SK-N-SH (cell line): ENCODE measurements at regions not wholly inside any gene's neighbourhood (a gene's known extent, or its start where the extent isn't known, plus 50 kb on each side); places are given as distances from the start of the nearest gene placed in this dataset.

ENCODE experiments used
- CTCF ChIA-PET: fragments of 300-600, 350-600 bp; formaldehyde crosslinking; extraction: SDS; loops from one replicate; lab custom pipeline; 2021; lab: Yijun Ruan, JAX
- POLR2A ChIA-PET: fragments of 350-600 bp; sonication (Branson Sonifier 250); formaldehyde crosslinking; extraction: SDS; loops from one replicate; lab custom pipeline; 2020; ENCODE audit warnings: antibody characterized with exemption, inconsistent platforms; lab: Yijun Ruan, JAX
- DNase-seq: peaks from one replicate; pipeline ENCODE4 v3.0.0; 2012
- H2AFZ ChIP-seq: fragments of 200-600 bp; sonication (generic); 2 replicates; pipeline ENCODE4 v1.8.1; 2016; ENCODE audit warnings: antibody characterized with exemption, mild to moderate bottlenecking, low read depth
- H3F3A ChIP-seq: fragments of 200-600 bp; sonication (generic); replicated peaks from 2 replicates; pipeline ENCODE3; 2016; ENCODE audit warnings: antibody characterized with exemption, mild to moderate bottlenecking; ENCODE audit not compliant: insufficient read depth
- H3K27ac ChIP-seq, 2 experiments: fragments of 200-500 bp in 1 of 2; fragments of 200-600 bp in 1 of 2; sonication (Bioruptor generic) in 1 of 2; sonication (generic), shearing (Covaris generic) in 1 of 2; 2 replicates each; pipeline versions ENCODE4 v1.5.1 to v1.6.1; 2014 to 2016; ENCODE audit warnings: low read depth in 2 of 2, inconsistent platforms in 1 of 2, low read length in 1 of 2, mild to moderate bottlenecking in 1 of 2, mixed read lengths in 1 of 2
- H3K27me3 ChIP-seq: fragments of 200-600 bp; sonication (generic), shearing (Covaris generic); 2 replicates; pipeline ENCODE4 v1.6.1; 2016; ENCODE audit warnings: mixed run types; ENCODE audit not compliant: insufficient read depth
- H3K36me3 ChIP-seq, 2 experiments: fragments of 200-500 bp in 1 of 2; fragments of 200-600 bp in 1 of 2; sonication (Bioruptor generic) in 1 of 2; sonication (generic) in 1 of 2; replicated peaks in 1 of 2; 2 replicates each; pipeline versions ENCODE3 to v1.5.1; 2014 to 2016; ENCODE audit warnings: low read length in 1 of 2, mild to moderate bottlenecking in 1 of 2; ENCODE audit not compliant: insufficient read depth in 2 of 2, control insufficient read depth in 1 of 2
- H3K4me1 ChIP-seq, 2 experiments: fragments of 200-500 bp in 1 of 2; fragments of 200-600 bp in 1 of 2; sonication (Bioruptor generic) in 1 of 2; sonication (generic), shearing (Covaris generic) in 1 of 2; 2 replicates each; pipeline versions ENCODE4 v1.5.1 to v1.6.1; 2014 to 2016; ENCODE audit warnings: low read depth in 1 of 2, low read length in 1 of 2, mixed run types in 1 of 2; ENCODE audit not compliant: insufficient read depth in 2 of 2, control insufficient read depth in 1 of 2
- H3K4me2 ChIP-seq: fragments of 200-600 bp; sonication (generic), shearing (Covaris generic); 2 replicates; pipeline ENCODE4 v1.6.1; 2017; ENCODE audit warnings: mixed run types
- H3K4me3 ChIP-seq, 2 experiments: fragments of 200-500 bp in 1 of 2; fragments of 200-600 bp in 1 of 2; sonication (Bioruptor generic) in 1 of 2; sonication (generic), shearing (Covaris generic) in 1 of 2; 2 replicates each; pipeline versions ENCODE4 v1.5.1 to v1.8.1; 2014 to 2016; ENCODE audit warnings: low read depth in 2 of 2, inconsistent platforms in 1 of 2, low read length in 1 of 2, mild to moderate bottlenecking in 1 of 2, mixed read lengths in 1 of 2, moderate library complexity in 1 of 2
- H3K79me2 ChIP-seq: fragments of 200-600 bp; sonication (generic); 2 replicates; pipeline ENCODE4 v1.8.1; 2017; ENCODE audit warnings: mild to moderate bottlenecking; ENCODE audit not compliant: insufficient read depth
- H3K9ac ChIP-seq: fragments of 200-600 bp; sonication (generic); 2 replicates; pipeline ENCODE4 v1.6.1; 2017; ENCODE audit warnings: mixed run types
- H3K9me2 ChIP-seq: fragments of 200-600 bp; sonication (generic); 2 replicates; pipeline ENCODE4 v1.6.1; 2017; ENCODE audit warnings: mixed run types
- H3K9me3 ChIP-seq: fragments of 200-600 bp; sonication (generic); 2 replicates; pipeline ENCODE4 v1.6.1; 2017; ENCODE audit warnings: mixed run types, mild to moderate bottlenecking, moderate library complexity
- H4K20me1 ChIP-seq: fragments of 200-600 bp; sonication (generic); 2 replicates; pipeline ENCODE4 v1.6.1; 2017; ENCODE audit warnings: mild to moderate bottlenecking, mixed run types; ENCODE audit not compliant: insufficient read depth
- CHD2 ChIP-seq: fragments of 150-350 bp; IDR thresholded peaks from 2 replicates; pipeline ENCODE4 v1.6.1; 2018; ENCODE audit warnings: low read length; ENCODE audit not compliant: partially characterized antibody
- CTCF ChIP-seq: fragments of 200-600 bp; sonication (generic); IDR thresholded peaks from 2 replicates; pipeline ENCODE4 v1.6.1; 2017; ENCODE audit warnings: antibody characterized with exemption, mild to moderate bottlenecking, moderate library complexity
- ELF1 ChIP-seq: IDR thresholded peaks from 2 replicates; pipeline ENCODE4 v1.4.0; 2012
- EP300 ChIP-seq, 2 experiments: IDR thresholded peaks; 2 replicates each; pipeline versions ENCODE4 v1.4.0 to v1.6.1; 2012; ENCODE audit warnings: borderline replicate concordance in 1 of 2, low read depth in 1 of 2, low read length in 1 of 2
- EZH2phosphoT487 ChIP-seq: fragments of 200-600 bp; sonication (generic); IDR thresholded peaks from 2 replicates; pipeline ENCODE4 v1.6.1; 2017; ENCODE audit warnings: low read depth, mixed run types, mild to moderate bottlenecking, antibody characterized with exemption, moderate library complexity, borderline replicate concordance
- JUND ChIP-seq: IDR thresholded peaks from 2 replicates; pipeline ENCODE4 v1.4.0; 2012
- POLR2AphosphoS5 ChIP-seq: IDR thresholded peaks from 2 replicates; pipeline ENCODE4 v1.6.1; 2012; ENCODE audit warnings: low read depth, low read length
- RAD21 ChIP-seq: IDR thresholded peaks from 2 replicates; pipeline ENCODE4 v1.6.1; 2012; ENCODE audit warnings: mild to moderate bottlenecking, low read length
- REST ChIP-seq: IDR thresholded peaks from 2 replicates; pipeline ENCODE4 v1.6.1; 2012; ENCODE audit warnings: mild to moderate bottlenecking, low read depth, low read length, moderate library complexity
- RFX5 ChIP-seq: IDR thresholded peaks from 2 replicates; pipeline ENCODE4 v1.6.1; 2012; ENCODE audit warnings: mild to moderate bottlenecking, improper control_type of control experiment, low read length
- RXRA ChIP-seq: IDR thresholded peaks from 2 replicates; pipeline ENCODE4 v1.4.0; 2012; ENCODE audit warnings: low read depth, mild to moderate bottlenecking, borderline replicate concordance
- SIN3A ChIP-seq: IDR thresholded peaks from 2 replicates; pipeline ENCODE4 v1.6.1; 2012; ENCODE audit warnings: low read depth, mild to moderate bottlenecking, low read length, moderate library complexity, borderline replicate concordance
- SMC3 ChIP-seq: IDR thresholded peaks from 2 replicates; pipeline ENCODE4 v1.6.1; 2012; ENCODE audit warnings: low read depth, low read length, improper control_type of control experiment
- TAF1 ChIP-seq: IDR thresholded peaks from 2 replicates; pipeline ENCODE4 v1.6.1; 2012; ENCODE audit warnings: low read depth, mild to moderate bottlenecking, low read length, moderate library complexity, borderline replicate concordance
- TCF12 ChIP-seq: IDR thresholded peaks from 2 replicates; pipeline ENCODE4 v1.4.0; 2012
- USF1 ChIP-seq: IDR thresholded peaks from 2 replicates; pipeline ENCODE4 v1.4.0; 2012; ENCODE audit warnings: low read depth, borderline replicate concordance
- WGBS: methylation state at CpG from one replicate; pipeline ENCODE4 v1.1.6; 2017; ENCODE audit warnings: low lambda C conversion rate; 5-methylcytosine and 5-hydroxymethylcytosine counted together

- Histone ChIP-seq H4K20me1 (no peaks in the 10 kb centered on the region), H3K79me2 (no peaks in the 10 kb centered on the region), H3K9ac (no peak overlapping the region), H3K4me3 (no peak overlapping the region), H3K27me3 (no peaks in the 10 kb centered on the region), H3K4me2 (no peak overlapping the region), H2AFZ (no peak overlapping the region), H3K36me3 (no peaks in the 10 kb centered on the region), H3K9me3 (no peaks in the 10 kb centered on the region), H3K27ac (no peak overlapping the region), H3K4me1 (peaks cover 6 to 23% of the 10 kb centered on the region in 2 experiments; a peak in 3 of 4 replicates), H3F3A (peaks cover 16% of the 10 kb centered on the region)
- ChIA-PET CTCF (interaction anchor here (1.1 to 1.2 kb wide), 2 partner anchors 67 to 453 kb away, joined by 3 read pairs; no protein-coding TSS in a partner anchor), POLR2A (no interaction called here)
- 80% methylated on average over 1 of the region's 1 CpG for WGBS
- no peak for TF ChIP-seq TCF12
- no peak for TF ChIP-seq SIN3A
- TF ChIP-seq SMC3, result no peak
- TF ChIP-seq RFX5, result no peak
- no peak for TF ChIP-seq RXRA
- no peak for TF ChIP-seq ELF1
- TF ChIP-seq CTCF, result no peak
- TF ChIP-seq USF1, result no peak
- TF ChIP-seq JUND, result no peak
- no peak for TF ChIP-seq CHD2
- TF ChIP-seq RAD21, result no peak
- no peak for TF ChIP-seq TAF1
- TF ChIP-seq EZH2phosphoT487, result no peak
- TF ChIP-seq POLR2AphosphoS5, result no peak
- TF ChIP-seq EP300 (IDR thresholded peaks at IDR 0.05; ENCODE audit: borderline replicate concordance in 1 of 2, low read depth in 1 of 2, low read length in 1 of 2), result no peak
- no peak for TF ChIP-seq REST
- TF ChIP-seq, all 33 proteins: peak for 0
- no peaks in the 10 kb centered on the region for H3K9me2 ChIP-seq
- DNase-seq, result no peak
Measured at GRCh38 chr1:219521325-219521724, 91.6 kb downstream of the ZC3H11B start.
